ENCODE measurements at regions not wholly inside any gene's neighbourhood (a gene's known extent, or its start where the extent isn't known, plus 50 kb on each side); places are given as distances from the start of the nearest gene placed in this dataset.

DNA sequence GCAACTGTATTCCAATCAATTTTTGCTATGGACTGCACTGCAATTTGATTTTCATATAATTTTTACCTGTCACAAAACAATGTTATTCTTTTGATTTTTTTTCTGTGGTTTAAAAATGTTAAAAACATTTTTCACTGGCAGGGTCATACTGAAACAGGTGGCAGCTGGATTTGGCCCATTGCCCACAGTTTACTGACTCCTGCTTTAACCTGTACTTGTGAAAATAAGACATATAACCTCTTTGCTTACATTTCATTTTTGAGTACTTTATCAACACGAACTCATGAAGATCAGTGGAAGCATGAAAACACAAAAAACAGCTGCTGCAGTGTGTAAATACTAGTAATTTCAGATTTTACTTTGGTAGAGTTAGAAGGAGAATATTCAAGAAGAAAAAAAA, 313.1 kb downstream of the WDR72 start:
- no peak for DNase-seq (ENCODE audit: low spot score, unreplicated experiment)
- H3K36me3 Mint-ChIP-seq (ENCODE audit: insufficient read depth): no peaks in the 10 kb centered on the region
- H3K27ac Mint-ChIP-seq: no peak overlapping the region
- peaks cover 41% of the 10 kb centered on the region for H3K4me1 Mint-ChIP-seq (ENCODE audit: low read depth)
- no peak overlapping the region for H3K4me3 Mint-ChIP-seq (ENCODE audit: low read depth)
- TF ChIP-seq, protein P1, sequence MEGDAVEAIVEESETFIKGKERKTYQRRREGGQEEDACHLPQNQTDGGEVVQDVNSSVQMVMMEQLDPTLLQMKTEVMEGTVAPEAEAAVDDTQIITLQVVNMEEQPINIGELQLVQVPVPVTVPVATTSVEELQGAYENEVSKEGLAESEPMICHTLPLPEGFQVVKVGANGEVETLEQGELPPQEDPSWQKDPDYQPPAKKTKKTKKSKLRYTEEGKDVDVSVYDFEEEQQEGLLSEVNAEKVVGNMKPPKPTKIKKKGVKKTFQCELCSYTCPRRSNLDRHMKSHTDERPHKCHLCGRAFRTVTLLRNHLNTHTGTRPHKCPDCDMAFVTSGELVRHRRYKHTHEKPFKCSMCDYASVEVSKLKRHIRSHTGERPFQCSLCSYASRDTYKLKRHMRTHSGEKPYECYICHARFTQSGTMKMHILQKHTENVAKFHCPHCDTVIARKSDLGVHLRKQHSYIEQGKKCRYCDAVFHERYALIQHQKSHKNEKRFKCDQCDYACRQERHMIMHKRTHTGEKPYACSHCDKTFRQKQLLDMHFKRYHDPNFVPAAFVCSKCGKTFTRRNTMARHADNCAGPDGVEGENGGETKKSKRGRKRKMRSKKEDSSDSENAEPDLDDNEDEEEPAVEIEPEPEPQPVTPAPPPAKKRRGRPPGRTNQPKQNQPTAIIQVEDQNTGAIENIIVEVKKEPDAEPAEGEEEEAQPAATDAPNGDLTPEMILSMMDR (IDR thresholded peaks at IDR 0.05; ENCODE audit: unreplicated experiment): no peak
- no peaks in the 10 kb centered on the region for H3K27me3 Mint-ChIP-seq
- H3K9me3 Mint-ChIP-seq (ENCODE audit: low read depth): peaks cover 2% of the 10 kb centered on the region

DNA sequence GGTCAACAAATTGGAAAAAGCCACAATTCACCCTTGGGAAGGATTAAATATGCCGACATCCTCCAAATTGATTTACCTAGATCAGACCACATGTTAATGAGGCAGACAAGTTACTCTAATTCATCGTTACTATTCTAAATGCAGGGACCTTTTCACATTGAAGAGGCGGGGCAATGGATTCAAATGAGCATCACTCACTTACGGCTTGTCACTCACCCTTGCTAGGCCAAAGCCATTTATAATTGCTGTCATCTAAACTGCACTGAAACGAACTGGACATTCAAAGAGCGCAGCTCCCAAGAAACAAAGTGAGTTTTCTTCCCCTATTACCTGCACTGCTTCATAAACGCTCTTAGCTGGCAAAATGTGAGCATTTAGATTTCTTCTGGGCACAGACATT, 313.9 kb downstream of the WDR72 start:
- H3K27me3 Mint-ChIP-seq: no peaks in the 10 kb centered on the region
- no peaks in the 10 kb centered on the region for H3K9me3 Mint-ChIP-seq (ENCODE audit: low read depth)
- no peak for DNase-seq (ENCODE audit: low spot score, unreplicated experiment)
- H3K27ac Mint-ChIP-seq: no peak overlapping the region
- TF ChIP-seq, protein P1 (IDR thresholded peaks at IDR 0.05; ENCODE audit: unreplicated experiment): no peak
- peaks cover 37% of the 10 kb centered on the region for H3K4me1 Mint-ChIP-seq (ENCODE audit: low read depth)
- no peaks in the 10 kb centered on the region for H3K36me3 Mint-ChIP-seq (ENCODE audit: insufficient read depth)
- H3K4me3 Mint-ChIP-seq (ENCODE audit: low read depth): no peak overlapping the region

DNA sequence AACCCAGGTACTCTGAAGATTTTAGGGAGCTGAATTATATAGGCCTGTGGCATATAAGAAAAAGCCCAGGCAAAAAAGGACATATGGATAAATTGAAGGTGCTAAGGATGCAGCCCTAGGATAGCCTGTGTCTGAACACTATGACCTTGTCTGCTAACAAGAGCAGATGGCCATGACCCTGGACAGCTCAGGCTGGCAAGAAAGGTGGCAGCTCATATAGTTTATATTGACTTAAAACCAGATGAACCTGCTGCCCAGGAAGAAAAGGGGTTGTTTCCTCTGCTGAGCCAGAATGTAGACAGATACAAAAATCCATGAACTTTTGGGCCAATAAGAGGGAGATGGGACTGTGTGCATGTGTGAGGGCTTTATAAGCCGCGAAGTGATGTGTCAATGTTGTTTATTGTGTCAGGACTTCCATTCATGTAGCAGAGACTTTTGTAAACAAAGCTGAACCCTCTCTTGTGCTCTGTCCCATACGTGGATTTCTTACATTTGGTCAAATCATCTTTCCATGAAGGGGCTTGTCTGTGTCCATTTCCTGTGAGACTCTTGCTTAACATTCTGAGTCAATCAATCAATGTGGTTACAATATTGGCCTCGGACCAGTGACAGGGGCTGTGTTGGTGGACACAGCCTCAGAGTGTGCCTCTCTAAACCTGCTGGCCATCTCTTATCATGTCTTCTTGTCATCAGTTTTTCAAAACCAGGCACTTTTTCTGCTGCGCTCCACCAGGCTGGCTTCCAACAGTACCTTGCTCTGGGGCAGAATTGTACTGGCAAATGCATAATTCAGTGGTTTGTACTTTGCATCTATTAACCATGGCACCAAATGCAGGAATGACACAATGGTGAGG, 321.2 kb downstream of the WDR72 start:
- H3K4me1 Mint-ChIP-seq (ENCODE audit: low read depth): peaks cover 35% of the 10 kb centered on the region
- no peaks in the 10 kb centered on the region for H3K36me3 Mint-ChIP-seq (ENCODE audit: insufficient read depth)
- H3K9me3 Mint-ChIP-seq (ENCODE audit: low read depth): no peaks in the 10 kb centered on the region
- no peak overlapping the region for H3K4me3 Mint-ChIP-seq (ENCODE audit: low read depth)
- TF ChIP-seq, protein P1 (IDR thresholded peaks at IDR 0.05; ENCODE audit: unreplicated experiment): no peak
- no peaks in the 10 kb centered on the region for H3K27me3 Mint-ChIP-seq
- H3K27ac Mint-ChIP-seq: no peak overlapping the region
- DNase-seq (ENCODE audit: low spot score, unreplicated experiment): no peak

DNA sequence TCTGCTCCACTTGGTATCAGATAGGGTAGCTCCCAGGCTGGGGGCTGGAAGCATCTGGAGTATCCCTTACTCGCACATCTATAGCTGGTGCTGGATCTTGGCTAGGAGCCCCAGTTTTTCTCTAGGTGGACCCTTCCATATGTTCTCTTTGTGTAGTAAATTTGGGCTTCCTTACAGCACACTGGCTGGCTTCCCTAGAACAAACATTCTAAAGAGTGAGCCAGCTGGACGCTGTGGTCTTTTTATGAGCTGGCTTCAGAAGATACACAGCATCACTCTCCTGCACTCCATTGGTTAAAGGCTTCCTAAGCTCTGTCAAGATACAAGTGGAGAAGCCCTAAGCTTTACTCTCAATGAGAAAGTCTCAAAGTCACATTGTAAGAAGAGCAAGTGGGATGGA, 322.1 kb downstream of the WDR72 start:
- Mint-ChIP-seq H3K36me3 (ENCODE audit: insufficient read depth) (no peaks in the 10 kb centered on the region), H3K27ac (no peak overlapping the region), H3K4me1 (ENCODE audit: low read depth) (peaks cover 43% of the 10 kb centered on the region), H3K9me3 (ENCODE audit: low read depth) (no peaks in the 10 kb centered on the region), H3K4me3 (ENCODE audit: low read depth) (no peak overlapping the region), H3K27me3 (no peaks in the 10 kb centered on the region)
- no peak for DNase-seq (ENCODE audit: low spot score, unreplicated experiment)
- TF ChIP-seq, protein P1 (IDR thresholded peaks at IDR 0.05; ENCODE audit: unreplicated experiment): no peak

DNA sequence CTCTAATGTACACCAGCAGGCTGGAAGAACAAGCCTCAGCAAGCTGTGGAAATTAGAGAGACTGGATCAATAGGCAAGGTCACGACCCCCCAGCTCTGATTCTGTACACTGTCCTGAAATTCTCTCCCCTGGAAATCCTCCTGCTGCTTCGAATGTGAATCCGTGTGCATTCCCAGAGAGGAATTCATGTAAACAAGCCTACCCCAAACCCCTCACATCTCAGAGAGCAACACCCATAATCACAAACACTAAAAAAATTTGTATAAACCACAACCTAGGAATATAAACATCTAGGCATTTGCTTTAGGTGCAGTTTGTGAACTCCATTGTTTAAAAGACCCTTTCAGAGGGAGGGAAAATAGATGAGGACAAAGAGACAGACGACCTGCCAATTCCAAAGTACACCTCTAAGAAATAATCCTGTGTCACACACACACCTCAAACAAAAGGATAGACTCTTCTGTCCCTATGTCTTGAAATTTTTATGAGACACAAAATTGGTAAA, 325.2 kb downstream of the WDR72 start:
- Mint-ChIP-seq H3K36me3 (ENCODE audit: insufficient read depth) (no peaks in the 10 kb centered on the region), H3K9me3 (ENCODE audit: low read depth) (no peaks in the 10 kb centered on the region), H3K4me1 (ENCODE audit: low read depth) (peaks cover 57% of the 10 kb centered on the region), H3K27me3 (no peaks in the 10 kb centered on the region), H3K4me3 (ENCODE audit: low read depth) (peak overlapping the region; percentile 4), H3K27ac (peak overlapping the region; percentile 88)
- TF ChIP-seq, protein P1 (IDR thresholded peaks at IDR 0.05; ENCODE audit: unreplicated experiment): no peak
- no peak for DNase-seq (ENCODE audit: low spot score, unreplicated experiment)

Measured in progenitor cell of endocrine pancreas (in vitro differentiated cells).